ENCODE measurements at regions not wholly inside any gene's neighbourhood (a gene's known extent, or its start where the extent isn't known, plus 50 kb on each side); places are given as distances from the start of the nearest gene placed in this dataset.

DNA sequence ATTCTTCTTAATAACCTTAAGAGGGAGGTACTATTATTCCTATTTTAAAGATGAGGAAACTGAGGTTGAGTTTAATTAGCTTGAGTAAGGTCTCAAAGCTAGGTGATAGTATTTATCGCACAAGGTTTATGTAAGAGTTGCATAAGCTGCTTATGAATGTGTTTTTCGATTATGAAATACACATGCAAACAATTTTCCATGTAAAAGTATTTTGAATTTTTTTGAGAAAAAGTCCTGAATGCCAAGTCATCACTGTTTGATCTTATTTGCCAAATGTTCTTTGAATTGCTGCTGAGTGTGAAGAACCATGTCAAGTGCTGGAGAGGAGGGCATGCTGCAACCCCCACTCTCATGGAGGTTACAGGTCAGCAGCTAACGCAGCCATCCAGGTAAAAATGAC, 174.4 kb downstream of the CARTPT start:
- Histone ChIP-seq H3K27ac (ENCODE audit: low read depth, low read length) (no peak overlapping the region), H3K4me3 (ENCODE audit: low read length) (no peak overlapping the region), H3K4me2 (ENCODE audit: low read length) (no peak overlapping the region), H3K36me3 (ENCODE audit: control insufficient read depth, low read length) (no peaks in the 10 kb centered on the region), H3K27me3 (ENCODE audit: control insufficient read depth, low read length) (no peaks in the 10 kb centered on the region), H3K9me3 (ENCODE audit: control insufficient read depth, insufficient read depth, low read length) (no peaks in the 10 kb centered on the region; the same call in 1 of the 2 replicates), H3K4me1 (ENCODE audit: control insufficient read depth, low read length) (no peaks in the 10 kb centered on the region), H3F3A (ENCODE audit: control insufficient read depth, insufficient read depth) (no peaks in the 10 kb centered on the region), H3K9me2 (replicated peaks; ENCODE audit: control insufficient read depth, low read length) (no peaks in the 10 kb centered on the region), H4K20me1 (ENCODE audit: control insufficient read depth, insufficient read depth, low read depth, low read length) (no peaks in the 10 kb centered on the region), H3K79me2 (ENCODE audit: control insufficient read depth, low read length) (no peaks in the 10 kb centered on the region)
- no peak for TF ChIP-seq EZH2phosphoT487 (IDR thresholded peaks at IDR 0.05; ENCODE audit: borderline replicate concordance, low read length)
- TF ChIP-seq, protein P1, sequence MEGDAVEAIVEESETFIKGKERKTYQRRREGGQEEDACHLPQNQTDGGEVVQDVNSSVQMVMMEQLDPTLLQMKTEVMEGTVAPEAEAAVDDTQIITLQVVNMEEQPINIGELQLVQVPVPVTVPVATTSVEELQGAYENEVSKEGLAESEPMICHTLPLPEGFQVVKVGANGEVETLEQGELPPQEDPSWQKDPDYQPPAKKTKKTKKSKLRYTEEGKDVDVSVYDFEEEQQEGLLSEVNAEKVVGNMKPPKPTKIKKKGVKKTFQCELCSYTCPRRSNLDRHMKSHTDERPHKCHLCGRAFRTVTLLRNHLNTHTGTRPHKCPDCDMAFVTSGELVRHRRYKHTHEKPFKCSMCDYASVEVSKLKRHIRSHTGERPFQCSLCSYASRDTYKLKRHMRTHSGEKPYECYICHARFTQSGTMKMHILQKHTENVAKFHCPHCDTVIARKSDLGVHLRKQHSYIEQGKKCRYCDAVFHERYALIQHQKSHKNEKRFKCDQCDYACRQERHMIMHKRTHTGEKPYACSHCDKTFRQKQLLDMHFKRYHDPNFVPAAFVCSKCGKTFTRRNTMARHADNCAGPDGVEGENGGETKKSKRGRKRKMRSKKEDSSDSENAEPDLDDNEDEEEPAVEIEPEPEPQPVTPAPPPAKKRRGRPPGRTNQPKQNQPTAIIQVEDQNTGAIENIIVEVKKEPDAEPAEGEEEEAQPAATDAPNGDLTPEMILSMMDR (IDR thresholded peaks at IDR 0.05; ENCODE audit: low read depth, low read length, poor library complexity, severe bottlenecking), result no peak

DNA sequence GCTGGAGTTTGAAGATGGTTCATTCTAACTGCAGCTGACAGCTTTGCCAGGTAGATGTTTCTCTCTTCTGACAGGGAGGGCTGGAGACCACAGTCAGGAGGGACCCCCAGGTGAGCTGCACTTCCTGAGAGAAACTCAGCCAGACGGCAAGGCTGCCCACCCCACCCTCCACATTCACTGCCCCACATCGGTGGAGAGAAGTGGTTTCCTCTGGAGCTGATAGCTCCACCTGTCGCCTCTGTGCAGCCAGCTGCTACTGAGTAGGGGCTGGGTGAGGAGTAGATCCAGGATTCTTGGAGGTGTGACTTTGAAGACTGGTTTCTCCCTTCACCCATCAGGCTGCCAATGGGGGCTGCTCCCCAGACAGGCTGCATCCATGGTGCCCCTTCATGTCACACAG, 175.0 kb downstream of the CARTPT start:
- no peaks in the 10 kb centered on the region for H3K9me3 ChIP-seq (ENCODE audit: control insufficient read depth, insufficient read depth, low read length)
- H3K36me3 ChIP-seq (ENCODE audit: control insufficient read depth, low read length), result no peaks in the 10 kb centered on the region
- no peak overlapping the region for H3K27ac ChIP-seq (ENCODE audit: low read depth, low read length)
- H3K9me2 ChIP-seq (replicated peaks; ENCODE audit: control insufficient read depth, low read length), result no peaks in the 10 kb centered on the region
- no peak overlapping the region for H3K4me3 ChIP-seq (ENCODE audit: low read length)
- no peaks in the 10 kb centered on the region for H3K79me2 ChIP-seq (ENCODE audit: control insufficient read depth, low read length)
- no peaks in the 10 kb centered on the region for H3F3A ChIP-seq (ENCODE audit: control insufficient read depth, insufficient read depth)
- no peak for TF ChIP-seq EZH2phosphoT487 (IDR thresholded peaks at IDR 0.05; ENCODE audit: borderline replicate concordance, low read length)
- TF ChIP-seq, protein P1 (IDR thresholded peaks at IDR 0.05; ENCODE audit: low read depth, low read length, poor library complexity, severe bottlenecking), result no peak
- no peaks in the 10 kb centered on the region for H4K20me1 ChIP-seq (ENCODE audit: control insufficient read depth, insufficient read depth, low read depth, low read length)
- H3K27me3 ChIP-seq (ENCODE audit: control insufficient read depth, low read length), result no peaks in the 10 kb centered on the region
- H3K4me2 ChIP-seq (ENCODE audit: low read length), result no peak overlapping the region
- no peaks in the 10 kb centered on the region for H3K4me1 ChIP-seq (ENCODE audit: control insufficient read depth, low read length)

DNA sequence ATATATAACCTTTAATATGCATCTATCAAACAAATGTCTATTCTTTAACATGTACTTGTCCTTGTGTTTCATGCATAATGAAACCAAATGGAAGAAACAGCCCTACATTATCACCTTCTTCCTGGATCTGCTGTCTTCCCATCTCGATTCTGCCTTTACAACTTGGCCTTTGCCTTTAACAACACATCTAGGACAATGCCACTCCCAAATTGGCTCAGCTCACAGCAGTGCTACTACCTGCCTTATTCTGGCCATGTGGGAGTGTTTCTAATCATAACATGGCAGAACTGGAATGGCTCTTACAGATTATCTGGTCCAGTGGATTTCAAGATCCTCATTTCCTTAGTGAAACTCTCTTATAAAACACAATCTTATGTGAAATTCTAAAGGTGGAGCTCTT, 176.5 kb downstream of the CARTPT start:
- Histone ChIP-seq H3K27me3 (ENCODE audit: control insufficient read depth, low read length) (no peaks in the 10 kb centered on the region), H3K9me3 (ENCODE audit: control insufficient read depth, insufficient read depth, low read length) (no peaks in the 10 kb centered on the region), H3K4me1 (ENCODE audit: control insufficient read depth, low read length) (no peaks in the 10 kb centered on the region), H3F3A (ENCODE audit: control insufficient read depth, insufficient read depth) (no peaks in the 10 kb centered on the region), H3K36me3 (ENCODE audit: control insufficient read depth, low read length) (no peaks in the 10 kb centered on the region), H3K4me3 (ENCODE audit: low read length) (no peak overlapping the region), H3K9me2 (replicated peaks; ENCODE audit: control insufficient read depth, low read length) (no peaks in the 10 kb centered on the region), H4K20me1 (ENCODE audit: control insufficient read depth, insufficient read depth, low read depth, low read length) (no peaks in the 10 kb centered on the region), H3K4me2 (ENCODE audit: low read length) (no peak overlapping the region), H3K27ac (ENCODE audit: low read depth, low read length) (no peak overlapping the region), H3K79me2 (ENCODE audit: control insufficient read depth, low read length) (no peaks in the 10 kb centered on the region)
- no peak for TF ChIP-seq EZH2phosphoT487 (IDR thresholded peaks at IDR 0.05; ENCODE audit: borderline replicate concordance, low read length)
- TF ChIP-seq, protein P1 (IDR thresholded peaks at IDR 0.05; ENCODE audit: low read depth, low read length, poor library complexity, severe bottlenecking), result no peak

Data from DOHH2 (cell line).